Esophagus muscularis mucosa (tissue), 4 donors: ENCODE measurements at regions not wholly inside any gene's neighbourhood (a gene's known extent, or its start where the extent isn't known, plus 50 kb on each side); places are given as distances from the start of the nearest gene placed in this dataset.

Experiments used
- EP300 ChIP-seq: sonication (generic); formaldehyde crosslinking; IDR thresholded peaks from one replicate; pipeline ENCODE4 v1.6.1; 2017; ENCODE audit warnings: antibody characterized with exemption
- POLR2A ChIP-seq: fragments of 450-650 bp; IDR thresholded peaks from one replicate; pipeline ENCODE4 v1.6.1; 2017; ENCODE audit warnings: antibody characterized with exemption, moderate library complexity, mild to moderate bottlenecking, low read depth
- POLR2AphosphoS5 ChIP-seq, 2 donors: sonication (generic); formaldehyde crosslinking; IDR thresholded peaks; one replicate each; pipeline ENCODE4 v1.6.1; 2017; ENCODE audit warnings: antibody characterized with exemption in 2 of 2
- TF ChIP-seq, protein P1 (sequence below), 3 experiments: fragments of 200-600 bp in 2 of 3; fragments of 450-650 bp in 1 of 3; sonication (generic) in 2 of 3; IDR thresholded peaks; one replicate each; pipeline ENCODE4 v1.5.1; 2017 to 2019; ENCODE audit warnings: antibody characterized with exemption in 3 of 3, mild to moderate bottlenecking in 2 of 3, moderate library complexity in 1 of 3

DNA sequence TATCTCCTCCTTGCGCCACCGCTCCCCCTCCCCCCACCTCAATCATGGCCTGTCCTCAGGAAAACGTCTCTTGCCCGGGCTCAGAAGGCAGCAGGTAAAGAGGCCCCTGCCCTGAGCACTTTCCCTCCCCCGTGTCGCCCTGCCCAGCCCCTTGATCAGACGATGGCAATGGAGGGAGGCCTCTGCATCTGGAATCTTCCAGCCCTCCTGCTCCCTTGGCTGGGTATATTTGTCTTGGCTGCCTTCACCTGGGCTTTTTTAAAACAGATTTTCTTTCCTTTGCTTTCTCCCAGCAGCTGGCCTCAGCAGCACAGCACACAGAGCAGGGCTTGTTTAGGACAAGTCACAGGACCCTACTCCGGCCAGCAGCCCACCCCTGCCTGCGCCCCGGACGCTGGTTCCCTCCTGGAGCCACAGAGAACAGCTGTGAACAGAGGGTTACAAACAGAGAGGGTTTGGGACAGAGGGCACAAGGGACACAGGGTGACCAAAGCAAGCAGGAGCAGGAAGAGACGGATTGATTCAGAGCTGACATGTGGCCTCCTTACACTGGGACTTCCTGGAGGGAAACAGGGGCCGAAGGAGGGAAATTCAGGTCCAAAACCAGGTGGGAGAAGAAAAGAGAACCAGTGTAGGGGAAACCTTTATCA, 78.7 kb downstream of the ISG20 start:
- TF ChIP-seq POLR2A: no peak
- TF ChIP-seq POLR2AphosphoS5 (IDR thresholded peaks at IDR 0.05): no peak
- TF ChIP-seq, protein P1, sequence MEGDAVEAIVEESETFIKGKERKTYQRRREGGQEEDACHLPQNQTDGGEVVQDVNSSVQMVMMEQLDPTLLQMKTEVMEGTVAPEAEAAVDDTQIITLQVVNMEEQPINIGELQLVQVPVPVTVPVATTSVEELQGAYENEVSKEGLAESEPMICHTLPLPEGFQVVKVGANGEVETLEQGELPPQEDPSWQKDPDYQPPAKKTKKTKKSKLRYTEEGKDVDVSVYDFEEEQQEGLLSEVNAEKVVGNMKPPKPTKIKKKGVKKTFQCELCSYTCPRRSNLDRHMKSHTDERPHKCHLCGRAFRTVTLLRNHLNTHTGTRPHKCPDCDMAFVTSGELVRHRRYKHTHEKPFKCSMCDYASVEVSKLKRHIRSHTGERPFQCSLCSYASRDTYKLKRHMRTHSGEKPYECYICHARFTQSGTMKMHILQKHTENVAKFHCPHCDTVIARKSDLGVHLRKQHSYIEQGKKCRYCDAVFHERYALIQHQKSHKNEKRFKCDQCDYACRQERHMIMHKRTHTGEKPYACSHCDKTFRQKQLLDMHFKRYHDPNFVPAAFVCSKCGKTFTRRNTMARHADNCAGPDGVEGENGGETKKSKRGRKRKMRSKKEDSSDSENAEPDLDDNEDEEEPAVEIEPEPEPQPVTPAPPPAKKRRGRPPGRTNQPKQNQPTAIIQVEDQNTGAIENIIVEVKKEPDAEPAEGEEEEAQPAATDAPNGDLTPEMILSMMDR (IDR thresholded peaks at IDR 0.05): no peak
- TF ChIP-seq EP300: no peak
